H9 (cell line): ENCODE measurements at regions not wholly inside any gene's neighbourhood (a gene's known extent, or its start where the extent isn't known, plus 50 kb on each side); places are given as distances from the start of the nearest gene placed in this dataset.

Source experiments
- DNase-seq: peaks from one replicate; pipeline ENCODE4 v3.0.0-alpha.2; 2017
- H2AFZ ChIP-seq: one replicate; pipeline ENCODE4 v1.6.1; 2013; ENCODE audit warnings: mild to moderate bottlenecking, low read length, control low read depth, moderate library complexity
- H2AK5ac ChIP-seq: 2 replicates; pipeline ENCODE4 v1.6.1; 2013; ENCODE audit warnings: low read length, control low read depth, mixed read lengths; ENCODE audit not compliant: insufficient read length
- H2BK120ac ChIP-seq: one replicate; pipeline ENCODE4 v1.6.1; 2013; ENCODE audit warnings: low read depth, mild to moderate bottlenecking, low read length, control low read depth, inconsistent platforms; ENCODE audit not compliant: poor library complexity, severe bottlenecking
- H2BK12ac ChIP-seq: 2 replicates; pipeline ENCODE4 v1.6.1; 2013; ENCODE audit warnings: low read length, control low read depth, mixed read lengths, low read depth; ENCODE audit not compliant: insufficient read length
- H2BK15ac ChIP-seq: 2 replicates; pipeline ENCODE4 v1.6.1; 2013; ENCODE audit warnings: low read depth, low read length, control low read depth
- H2BK20ac ChIP-seq: one replicate; pipeline ENCODE4 v1.6.1; 2013; ENCODE audit warnings: low read depth, mild to moderate bottlenecking, low read length, control low read depth, inconsistent platforms; ENCODE audit not compliant: poor library complexity, severe bottlenecking
- H2BK5ac ChIP-seq: 2 replicates; pipeline ENCODE4 v1.6.1; 2013; ENCODE audit warnings: low read length, control low read depth, mixed read lengths; ENCODE audit not compliant: insufficient read length
- H3K14ac ChIP-seq: 2 replicates; pipeline ENCODE4 v1.6.1; 2013; ENCODE audit warnings: low read length, control low read depth; ENCODE audit not compliant: insufficient read depth
- H3K18ac ChIP-seq: 2 replicates; pipeline ENCODE4 v1.6.1; 2013; ENCODE audit warnings: low read depth, mild to moderate bottlenecking, mixed read lengths, low read length, control low read depth; ENCODE audit not compliant: insufficient read length
- H3K23ac ChIP-seq: 2 replicates; pipeline ENCODE4 v1.6.1; 2013; ENCODE audit warnings: low read length, control low read depth, mixed read lengths, low read depth; ENCODE audit not compliant: insufficient read length
- H3K23me2 ChIP-seq: 2 replicates; pipeline ENCODE4 v1.6.1; 2013; ENCODE audit warnings: low read depth, mild to moderate bottlenecking, mixed read lengths, low read length, control low read depth; ENCODE audit not compliant: insufficient read length, poor library complexity, severe bottlenecking
- H3K27ac ChIP-seq: 2 replicates; pipeline ENCODE4 v1.5.1; 2013; ENCODE audit warnings: low read length, control low read depth, mixed read lengths, low read depth; ENCODE audit not compliant: insufficient read length
- H3K27me3 ChIP-seq: 2 replicates; pipeline ENCODE4 v1.6.1; 2013; ENCODE audit warnings: low read length, control low read depth, inconsistent platforms; ENCODE audit not compliant: insufficient read depth
- H3K4ac ChIP-seq: 2 replicates; pipeline ENCODE4 v1.6.1; 2013; ENCODE audit warnings: low read depth, mild to moderate bottlenecking, control low read depth, inconsistent platforms, low read length, moderate library complexity
- H3K4me1 ChIP-seq: 2 replicates; pipeline ENCODE4 v1.6.1; 2013; ENCODE audit warnings: low read length, control low read depth, inconsistent platforms; ENCODE audit not compliant: insufficient read depth
- H3K4me2 ChIP-seq: 2 replicates; pipeline ENCODE4 v1.6.1; 2013; ENCODE audit warnings: low read length, control low read depth, mixed read lengths; ENCODE audit not compliant: insufficient read length, insufficient read depth
- H3K56ac ChIP-seq: 2 replicates; pipeline ENCODE4 v1.6.1; 2013; ENCODE audit warnings: low read depth, mild to moderate bottlenecking, mixed read lengths, low read length, control low read depth; ENCODE audit not compliant: insufficient read length
- H3K79me1 ChIP-seq: 2 replicates; pipeline ENCODE4 v1.6.1; 2013; ENCODE audit warnings: low read depth, mild to moderate bottlenecking, moderate library complexity, low read length, control low read depth, inconsistent platforms; ENCODE audit not compliant: insufficient read depth, poor library complexity, severe bottlenecking
- H3K79me2 ChIP-seq: 2 replicates; pipeline ENCODE4 v1.6.1; 2013; ENCODE audit warnings: low read length, control low read depth, inconsistent platforms; ENCODE audit not compliant: insufficient read depth
- H3K9ac ChIP-seq: 2 replicates; pipeline ENCODE4 v1.6.1; 2013; ENCODE audit warnings: low read length, control low read depth, mixed read lengths; ENCODE audit not compliant: insufficient read length; ENCODE audit errors: extremely low read depth
- H3K9me3 ChIP-seq: one replicate; pipeline ENCODE4 v1.6.1; 2013; ENCODE audit warnings: low read depth, low read length, inconsistent platforms; ENCODE audit not compliant: control insufficient read depth
- H3T11ph ChIP-seq: one replicate; pipeline ENCODE4 v1.6.1; 2013; ENCODE audit warnings: mild to moderate bottlenecking, low read length, control low read depth, inconsistent platforms
- H4K20me1 ChIP-seq: one replicate; pipeline ENCODE4 v1.6.1; 2013; ENCODE audit not compliant: control insufficient read depth, insufficient read length, insufficient read depth
- H4K5ac ChIP-seq: 2 replicates; pipeline ENCODE4 v1.6.1; 2013; ENCODE audit warnings: low read depth, mild to moderate bottlenecking, mixed read lengths, low read length, control low read depth; ENCODE audit not compliant: insufficient read length
- H4K8ac ChIP-seq: replicated peaks from 2 replicates; pipeline ENCODE4 v1.6.1; 2013; ENCODE audit warnings: low read length, control low read depth, mixed read lengths, low read depth; ENCODE audit not compliant: insufficient read length
- H4K91ac ChIP-seq: 2 replicates; pipeline ENCODE4 v1.6.1; 2013; ENCODE audit warnings: low read depth, mild to moderate bottlenecking, moderate library complexity, mixed read lengths, low read length, control low read depth; ENCODE audit not compliant: insufficient read length
- H3K27ac Mint-ChIP-seq, 3 experiments: 2 replicates in 2 of 3; 3 replicates in 1 of 3; pipeline ENCODE4 v1.8.0; 2020 to 2021; ENCODE audit warnings: mixed read lengths in 3 of 3, mild to moderate bottlenecking in 1 of 3, moderate library complexity in 1 of 3
- H3K27me3 Mint-ChIP-seq: 2 replicates; pipeline ENCODE4 v1.8.0; 2021; ENCODE audit warnings: low read depth, mild to moderate bottlenecking, moderate library complexity, mixed read lengths
- H3K36me3 Mint-ChIP-seq, 3 experiments: 2 replicates in 2 of 3; 3 replicates in 1 of 3; pipeline ENCODE4 v1.8.0; 2020 to 2021; ENCODE audit warnings: low read depth in 3 of 3, mixed read lengths in 3 of 3; ENCODE audit not compliant: insufficient read depth in 1 of 3
- H3K4me1 Mint-ChIP-seq, 2 experiments: 2 replicates each; pipeline ENCODE4 v1.8.0; 2020; ENCODE audit warnings: mixed read lengths in 2 of 2
- H3K4me3 Mint-ChIP-seq, 2 experiments: 2 replicates in 1 of 2; 3 replicates in 1 of 2; pipeline ENCODE4 v1.8.0; 2020 to 2021; ENCODE audit warnings: mild to moderate bottlenecking in 2 of 2, mixed read lengths in 2 of 2, moderate library complexity in 1 of 2
- H3K9me3 Mint-ChIP-seq, 2 experiments: 2 replicates in 1 of 2; 3 replicates in 1 of 2; pipeline ENCODE4 v1.8.0; 2020; ENCODE audit warnings: mild to moderate bottlenecking in 2 of 2, mixed read lengths in 2 of 2, moderate library complexity in 1 of 2
- WGBS: extraction: QIAGEN DNeasy Blood & Tissue Kit; methylation state at CpG from one replicate; pipeline ENCODE4 v1.1.7; 2013; ENCODE audit warnings: missing lambda C conversion rate, low lambda C conversion rate, mixed read lengths; ENCODE audit not compliant: insufficient read length; ENCODE audit errors: extremely low coverage; 5-methylcytosine and 5-hydroxymethylcytosine counted together
- TF ChIP-seq, protein P1 (sequence below): fragments of 200-600 bp; sonication (generic); conservative IDR thresholded peaks from 3 replicates; pipeline ENCODE4 v1.8.0; 2021; ENCODE audit warnings: antibody characterized with exemption, mild to moderate bottlenecking

DNA sequence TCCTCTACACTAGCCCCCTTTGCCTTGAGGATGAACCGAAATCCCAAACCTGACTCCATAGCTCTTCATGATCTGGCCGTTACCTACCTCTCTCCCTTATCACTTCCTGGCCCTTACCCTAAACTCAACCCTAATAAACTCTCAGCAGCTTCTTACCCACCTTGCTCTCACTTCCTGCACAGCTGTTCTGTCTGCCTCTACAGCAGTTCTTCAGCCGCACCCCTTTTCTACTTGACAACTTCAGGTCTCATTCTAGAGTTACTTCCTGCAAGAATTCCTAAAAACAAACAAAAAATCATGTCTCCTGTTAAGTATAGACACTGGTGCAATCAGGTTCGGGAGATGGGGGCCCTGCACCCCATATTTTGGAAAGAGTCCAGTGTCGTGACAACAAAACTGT, 239.9 kb upstream of the CELF2 start:
- peak overlapping the region in 1 of 3 experiments; percentile 32; a peak in 1 of 7 replicates for H3K27ac Mint-ChIP-seq
- Histone ChIP-seq H2BK5ac (no peak overlapping the region), H3K56ac (no peak overlapping the region), H3K27me3 (no peaks in the 10 kb centered on the region), H3T11ph (no peak overlapping the region), H4K20me1 (no peaks in the 10 kb centered on the region), H2BK12ac (no peak overlapping the region), H3K18ac (no peak overlapping the region), H4K5ac (no peak overlapping the region), H3K14ac (no peak overlapping the region), H3K79me2 (no peaks in the 10 kb centered on the region), H2BK20ac (no peak overlapping the region), H3K4me2 (no peak overlapping the region), H2BK15ac (no peak overlapping the region), H3K4me1 (no peaks in the 10 kb centered on the region), H2BK120ac (no peak overlapping the region), H3K27ac (no peak overlapping the region), H4K91ac (no peak overlapping the region), H3K9ac (no peak overlapping the region), H3K9me3 (no peaks in the 10 kb centered on the region), H4K8ac (peak overlapping the region; percentile 82), H3K23ac (no peak overlapping the region), H2AK5ac (no peak overlapping the region), H3K4ac (no peak overlapping the region), H3K23me2 (no peaks in the 10 kb centered on the region), H2AFZ (no peak overlapping the region), H3K79me1 (no peaks in the 10 kb centered on the region)
- H3K4me3 Mint-ChIP-seq = no peak overlapping the region
- H3K36me3 Mint-ChIP-seq = no peaks in the 10 kb centered on the region; a peak in 1 of 7 replicates
- no peaks in the 10 kb centered on the region for H3K4me1 Mint-ChIP-seq
- no CpG with 5 or more reads among the region's 5 CpGs for WGBS
- H3K9me3 Mint-ChIP-seq = peaks cover 0 to 3% of the 10 kb centered on the region in 2 experiments; a peak in 3 of 5 replicates
- TF ChIP-seq, protein P1, sequence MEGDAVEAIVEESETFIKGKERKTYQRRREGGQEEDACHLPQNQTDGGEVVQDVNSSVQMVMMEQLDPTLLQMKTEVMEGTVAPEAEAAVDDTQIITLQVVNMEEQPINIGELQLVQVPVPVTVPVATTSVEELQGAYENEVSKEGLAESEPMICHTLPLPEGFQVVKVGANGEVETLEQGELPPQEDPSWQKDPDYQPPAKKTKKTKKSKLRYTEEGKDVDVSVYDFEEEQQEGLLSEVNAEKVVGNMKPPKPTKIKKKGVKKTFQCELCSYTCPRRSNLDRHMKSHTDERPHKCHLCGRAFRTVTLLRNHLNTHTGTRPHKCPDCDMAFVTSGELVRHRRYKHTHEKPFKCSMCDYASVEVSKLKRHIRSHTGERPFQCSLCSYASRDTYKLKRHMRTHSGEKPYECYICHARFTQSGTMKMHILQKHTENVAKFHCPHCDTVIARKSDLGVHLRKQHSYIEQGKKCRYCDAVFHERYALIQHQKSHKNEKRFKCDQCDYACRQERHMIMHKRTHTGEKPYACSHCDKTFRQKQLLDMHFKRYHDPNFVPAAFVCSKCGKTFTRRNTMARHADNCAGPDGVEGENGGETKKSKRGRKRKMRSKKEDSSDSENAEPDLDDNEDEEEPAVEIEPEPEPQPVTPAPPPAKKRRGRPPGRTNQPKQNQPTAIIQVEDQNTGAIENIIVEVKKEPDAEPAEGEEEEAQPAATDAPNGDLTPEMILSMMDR = no peak
- H3K27me3 Mint-ChIP-seq = no peaks in the 10 kb centered on the region
- DNase-seq = no peak
